Omental fat pad (tissue), 3 donors: ENCODE measurements at regions not wholly inside any gene's neighbourhood (a gene's known extent, or its start where the extent isn't known, plus 50 kb on each side); places are given as distances from the start of the nearest gene placed in this dataset.

Source experiments
- ATAC-seq: fragments of 150-250 bp; one replicate; pipeline ENCODE4 v1.9.1; 2016; ENCODE audit warnings: mild to moderate bottlenecking, moderate library complexity; ENCODE audit not compliant: low FRiP score
- DNase-seq: peaks from one replicate; pipeline ENCODE4 v3.0.0-alpha.2; 2019; ENCODE audit warnings: low spot score
- CTCF ChIP-seq, 3 donors: fragments of 450-650 bp; IDR thresholded peaks; one replicate each; pipeline ENCODE4 v1.5.1; 2016 to 2017; ENCODE audit warnings: antibody characterized with exemption in 3 of 3, mild to moderate bottlenecking in 3 of 3, moderate library complexity in 2 of 3

GRCh38 chr18:28905509-28905908 lies 728.6 kb upstream of the CDH2 start:
- TF ChIP-seq CTCF (IDR thresholded peaks at IDR 0.05) = no peak
- ATAC-seq (no peak), DNase-seq (no peak)

GRCh38 chr18:28904789-28905364 lies 727.9 kb upstream of the CDH2 start:
- no peak for DNase-seq
- no peak for ATAC-seq
- no peak for TF ChIP-seq CTCF (IDR thresholded peaks at IDR 0.05)

- no peak for TF ChIP-seq CTCF (IDR thresholded peaks at IDR 0.05)
- DNase-seq (no peak), ATAC-seq (no peak)
Observed at GRCh38 chr18:28903306-28903705, 726.4 kb upstream of the CDH2 start.

- ATAC-seq (no peak), DNase-seq (no peak)
- TF ChIP-seq CTCF (IDR thresholded peaks at IDR 0.05) = no peak
Observed at GRCh38 chr18:28890791-28891190, 713.9 kb upstream of the CDH2 start.

GRCh38 chr18:28884304-28884703 lies 707.4 kb upstream of the CDH2 start:
- TF ChIP-seq CTCF (IDR thresholded peaks at IDR 0.05) = no peak
- DNase-seq (no peak), ATAC-seq (no peak)

GRCh38 chr18:28880856-28881255 lies 703.9 kb upstream of the CDH2 start:
- no peak for TF ChIP-seq CTCF (IDR thresholded peaks at IDR 0.05)
- ATAC-seq = no peak
- no peak for DNase-seq

GRCh38 chr18:28875059-28875458 lies 698.1 kb upstream of the CDH2 start:
- DNase-seq = no peak
- no peak for TF ChIP-seq CTCF (IDR thresholded peaks at IDR 0.05)
- ATAC-seq = no peak
